ENCODE measurements at regions not wholly inside any gene's neighbourhood (a gene's known extent, or its start where the extent isn't known, plus 50 kb on each side); places are given as distances from the start of the nearest gene placed in this dataset.

DNA sequence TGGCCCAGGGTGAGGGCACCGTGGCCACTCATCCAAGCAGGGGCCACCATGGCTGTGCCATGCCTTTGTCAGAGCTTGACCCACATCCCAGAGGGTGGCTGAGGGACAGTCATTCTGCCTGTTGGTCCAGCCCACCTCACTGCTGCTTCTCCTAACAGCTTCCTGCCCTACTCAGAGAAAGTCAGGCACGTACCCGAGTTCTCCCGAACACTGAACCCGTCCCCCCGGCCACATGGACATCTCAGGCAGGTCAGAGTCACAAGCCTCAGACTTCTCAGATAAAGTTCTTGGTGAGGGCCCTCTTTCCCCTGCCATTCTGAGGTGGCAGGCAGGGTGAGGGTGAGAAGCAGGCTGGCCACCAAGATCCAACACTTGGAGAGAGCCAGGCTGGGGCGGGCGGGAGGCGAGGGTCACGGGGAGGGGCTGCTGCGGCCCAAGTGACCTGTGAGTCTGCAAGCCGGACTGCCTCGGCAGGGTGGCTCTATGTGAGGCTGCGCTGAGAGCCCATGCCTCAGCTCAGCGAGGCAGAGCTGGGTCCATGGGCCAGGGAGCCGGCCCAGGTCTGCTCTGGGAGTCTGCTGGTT, 317.8 kb downstream of the TMEM121 start:
- DNase-seq (ENCODE audit: low spot score): no peak

DNA sequence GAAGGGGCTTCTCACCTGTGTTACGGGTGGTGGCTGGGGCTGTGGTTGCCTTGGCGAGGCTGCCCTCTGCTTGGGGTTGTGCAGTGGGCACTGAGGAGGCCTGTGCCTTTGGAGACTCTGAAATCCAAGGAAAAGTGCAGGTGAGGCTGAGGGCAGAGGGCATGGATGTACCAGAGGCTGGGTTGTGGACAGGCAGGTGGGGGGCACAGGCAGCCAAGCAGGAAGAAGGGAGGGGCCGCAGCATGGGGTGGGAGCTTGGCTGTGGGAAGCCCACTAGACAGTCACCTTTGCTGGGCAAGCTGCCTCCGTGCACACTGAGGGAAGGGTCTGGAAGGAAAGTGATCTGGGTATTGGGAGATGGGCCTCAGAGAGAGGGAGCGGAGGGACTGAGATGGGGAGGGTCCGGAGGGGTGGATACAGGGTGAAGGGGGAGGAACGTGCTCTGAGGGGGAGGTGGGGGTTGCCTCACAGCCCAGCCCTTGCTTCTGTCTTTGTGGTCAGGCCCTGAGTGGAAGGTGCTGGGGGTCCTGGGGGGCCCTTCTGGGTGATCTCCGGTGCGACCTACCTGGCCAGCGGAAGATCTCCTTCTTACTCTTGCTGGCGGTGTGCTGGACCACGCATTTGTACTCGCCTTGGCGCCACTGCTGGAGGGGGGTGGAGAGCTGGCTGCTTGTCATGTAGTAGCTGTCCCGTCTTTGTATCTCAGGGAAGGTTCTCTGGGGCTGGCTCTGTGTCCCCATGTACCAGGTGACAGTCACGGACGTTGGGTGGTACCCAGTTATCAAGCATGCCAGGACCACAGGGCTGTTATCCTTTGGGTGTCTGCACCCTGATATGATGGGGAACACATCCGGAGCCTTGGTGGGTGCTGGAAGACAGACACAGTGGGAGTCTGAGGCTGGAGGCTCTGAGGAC, 318.7 kb downstream of the TMEM121 start:
- no peak for DNase-seq (ENCODE audit: low spot score)

DNA sequence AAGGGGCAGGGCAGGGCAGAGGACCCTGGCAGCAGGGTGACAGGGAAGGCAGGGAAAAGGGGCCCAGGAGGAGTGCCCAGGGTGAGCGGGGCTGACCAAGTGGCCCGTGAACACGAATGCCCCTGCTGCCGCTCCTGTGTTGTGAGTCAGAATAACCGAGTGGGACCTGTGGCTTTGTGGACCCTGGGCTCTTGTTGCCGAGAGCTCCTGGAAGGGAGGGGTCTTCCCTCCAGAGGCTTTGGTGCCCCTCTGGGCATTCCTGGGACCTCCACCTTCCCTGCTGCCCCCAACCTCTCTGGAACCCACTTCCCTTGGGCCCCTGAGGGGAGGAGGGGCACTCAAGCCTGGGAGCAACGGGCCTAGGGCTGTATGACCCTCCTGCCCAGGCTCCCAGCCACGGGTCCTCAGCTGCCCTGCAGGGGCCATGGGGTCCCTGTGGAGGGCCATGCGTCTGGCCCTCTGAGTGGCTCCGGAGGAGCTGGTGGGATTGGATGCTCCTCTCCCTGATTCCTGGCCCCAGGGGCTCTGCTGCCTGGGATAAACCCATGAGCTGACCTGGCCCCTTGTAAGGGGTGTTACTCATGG, 319.4 kb downstream of the TMEM121 start:
- no peak for DNase-seq (ENCODE audit: low spot score)

DNA sequence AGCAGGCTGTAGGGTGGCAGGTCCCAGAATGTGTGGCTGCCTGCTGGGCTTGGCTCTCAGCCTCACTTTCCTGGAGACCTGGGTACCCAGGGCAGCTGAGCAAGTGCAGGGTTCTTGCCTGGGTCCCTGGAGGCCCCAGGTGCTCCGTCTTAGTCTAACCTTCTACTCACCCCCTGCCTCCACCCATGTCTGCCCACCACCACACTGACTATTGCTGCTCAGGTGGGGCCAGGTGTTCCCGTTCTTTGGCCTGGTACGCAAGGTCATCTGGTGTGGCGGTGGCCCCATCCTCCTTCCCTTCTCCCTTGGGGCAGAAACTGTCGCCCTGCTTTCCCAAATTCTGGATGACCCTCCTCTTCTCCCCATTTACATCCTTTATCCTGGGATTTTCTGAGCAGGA, 319.9 kb downstream of the TMEM121 start:
- no peak for DNase-seq (ENCODE audit: low spot score)

DNA sequence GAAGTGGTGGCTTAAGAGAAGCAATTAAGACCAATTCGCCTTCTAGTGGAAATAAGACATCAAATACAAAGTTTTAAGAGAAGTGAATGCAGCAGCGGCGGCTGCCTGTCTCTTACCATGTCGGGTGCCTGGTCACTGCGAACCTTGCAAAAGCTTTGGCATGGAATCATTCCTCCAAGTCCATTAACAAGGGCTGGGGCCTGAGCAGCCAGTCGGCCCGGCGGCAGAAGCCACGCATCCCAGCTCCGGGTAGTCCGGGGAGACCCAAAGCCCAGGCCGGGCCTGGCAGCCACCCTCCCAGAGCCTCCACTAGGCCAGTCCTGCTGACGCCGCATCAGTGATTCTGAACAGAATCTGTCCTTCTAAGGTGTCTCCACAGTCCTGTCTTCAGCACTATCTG, 321.0 kb downstream of the TMEM121 start:
- no peak for DNase-seq (ENCODE audit: low spot score)

DNA sequence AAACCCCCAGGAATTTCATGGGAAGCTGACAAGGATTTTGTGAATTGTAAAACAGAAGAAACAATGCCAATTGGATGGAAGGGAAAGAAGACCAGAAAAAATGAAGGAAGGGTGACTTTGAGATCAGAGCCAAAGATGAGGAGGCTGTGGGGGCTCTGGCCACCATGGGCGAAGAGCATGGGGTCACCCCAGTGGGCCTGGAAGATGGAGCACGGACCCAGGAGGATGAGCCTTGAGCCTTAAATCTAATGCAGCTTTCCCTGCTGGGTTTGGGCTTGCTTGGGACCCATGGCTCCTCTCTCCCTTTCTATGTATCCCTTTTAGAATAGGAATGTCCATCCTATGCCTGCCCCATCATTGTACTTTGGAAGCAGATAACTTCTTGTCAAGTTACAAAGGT, 322.2 kb downstream of the TMEM121 start:
- DNase-seq (ENCODE audit: low spot score): no peak

DNA sequence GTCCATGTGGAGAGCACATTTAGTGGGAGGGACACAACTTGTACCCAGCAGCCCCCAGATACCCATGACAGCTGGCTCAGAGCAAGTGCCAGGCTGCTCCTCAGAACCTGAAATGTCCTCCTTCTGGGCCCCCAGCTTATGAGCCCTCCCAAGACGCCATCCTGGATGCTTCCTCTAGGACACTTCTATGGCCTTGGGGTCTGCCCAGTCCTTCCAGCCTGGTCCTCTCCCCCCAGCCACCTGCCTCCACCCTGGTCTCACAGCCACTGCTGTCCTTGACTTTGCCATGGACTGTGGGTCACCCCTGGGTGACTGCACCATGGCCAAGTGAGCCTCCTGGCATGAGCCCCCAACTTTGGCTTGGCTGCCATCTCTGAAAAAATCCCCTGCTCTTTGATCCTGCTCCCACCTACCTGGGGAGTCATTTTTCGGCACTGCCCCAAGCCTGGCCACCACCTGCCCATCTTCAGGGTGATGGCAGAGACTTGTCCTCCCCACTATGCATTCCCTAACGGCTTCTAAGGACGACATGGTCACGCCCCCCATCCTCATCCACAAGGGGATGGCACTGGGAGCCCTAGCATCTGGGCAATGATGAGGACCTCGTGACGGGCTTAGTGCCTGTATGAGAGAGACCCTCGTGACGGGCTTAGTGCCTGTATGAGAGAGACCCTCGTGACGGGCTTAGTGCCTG, 323.7 kb downstream of the TMEM121 start:
- DNase-seq (ENCODE audit: low spot score): no peak

DNA sequence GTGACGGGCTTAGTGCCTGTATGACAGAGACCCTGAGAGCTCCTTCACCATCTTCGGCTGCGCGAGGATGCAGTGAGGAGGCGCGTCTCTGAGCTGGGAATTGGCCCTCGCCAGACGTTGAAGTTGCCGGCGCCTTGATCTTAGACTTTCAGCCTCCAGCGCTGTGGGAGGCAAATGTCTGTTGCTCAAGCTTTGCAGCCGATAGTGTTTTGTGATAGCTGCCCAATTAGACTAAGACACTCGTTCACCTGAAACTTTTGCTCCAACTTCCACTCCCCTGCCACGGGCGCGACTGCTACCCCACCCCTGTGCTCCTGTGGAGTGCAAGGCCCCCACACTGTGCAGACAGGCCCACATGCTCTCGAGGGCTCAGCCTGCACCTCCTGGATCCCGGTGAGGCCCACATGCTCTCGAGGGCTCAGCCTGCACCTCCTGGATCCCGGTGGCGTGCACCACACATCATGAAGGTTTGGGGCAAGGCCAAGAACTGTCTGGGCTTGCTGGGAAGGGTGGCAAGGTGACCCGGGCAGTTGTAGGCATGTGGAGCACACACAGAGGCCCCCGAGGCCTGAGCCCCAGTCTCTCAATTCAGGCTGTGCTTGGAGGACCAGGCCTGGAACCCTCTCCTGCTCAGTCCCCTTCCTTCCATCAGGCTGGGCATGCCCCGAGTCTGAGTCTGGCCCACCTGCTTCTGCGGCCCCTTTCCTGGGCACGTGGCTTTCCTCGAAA, 324.6 kb downstream of the TMEM121 start:
- DNase-seq (ENCODE audit: low spot score): no peak

DNA sequence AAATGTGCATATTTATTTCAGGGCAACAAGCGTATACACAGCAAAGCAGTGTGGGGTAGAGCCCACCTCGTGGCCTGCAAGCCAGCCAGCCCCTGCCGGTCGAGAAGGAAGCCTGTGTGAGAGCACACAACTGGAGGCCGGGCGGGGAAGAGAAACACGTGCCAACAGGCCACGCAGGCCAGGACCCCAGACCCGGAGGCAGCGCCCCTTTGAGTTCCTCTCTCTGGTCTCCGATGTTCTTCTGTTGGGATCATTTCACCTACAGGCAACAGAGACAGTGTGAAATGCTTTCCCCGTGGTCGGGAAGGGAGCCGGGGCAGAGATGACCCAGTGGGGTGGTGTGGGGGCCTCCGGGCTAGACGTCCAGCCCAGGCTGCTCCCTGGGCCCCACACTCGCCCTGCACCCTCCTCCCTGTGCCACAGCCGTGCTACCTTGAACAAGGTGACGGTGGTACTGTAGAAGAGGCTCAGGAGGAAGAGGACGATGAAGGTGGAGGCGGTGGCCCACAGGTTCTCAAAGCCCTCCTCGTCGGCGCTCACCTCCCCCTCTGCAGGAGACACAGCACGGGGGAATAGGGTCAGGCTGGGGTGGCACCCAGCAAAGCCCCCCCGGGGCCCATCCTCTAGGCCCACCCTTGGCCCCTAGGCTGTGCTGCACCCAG, 325.5 kb downstream of the TMEM121 start:
- DNase-seq (ENCODE audit: low spot score): no peak

DNA sequence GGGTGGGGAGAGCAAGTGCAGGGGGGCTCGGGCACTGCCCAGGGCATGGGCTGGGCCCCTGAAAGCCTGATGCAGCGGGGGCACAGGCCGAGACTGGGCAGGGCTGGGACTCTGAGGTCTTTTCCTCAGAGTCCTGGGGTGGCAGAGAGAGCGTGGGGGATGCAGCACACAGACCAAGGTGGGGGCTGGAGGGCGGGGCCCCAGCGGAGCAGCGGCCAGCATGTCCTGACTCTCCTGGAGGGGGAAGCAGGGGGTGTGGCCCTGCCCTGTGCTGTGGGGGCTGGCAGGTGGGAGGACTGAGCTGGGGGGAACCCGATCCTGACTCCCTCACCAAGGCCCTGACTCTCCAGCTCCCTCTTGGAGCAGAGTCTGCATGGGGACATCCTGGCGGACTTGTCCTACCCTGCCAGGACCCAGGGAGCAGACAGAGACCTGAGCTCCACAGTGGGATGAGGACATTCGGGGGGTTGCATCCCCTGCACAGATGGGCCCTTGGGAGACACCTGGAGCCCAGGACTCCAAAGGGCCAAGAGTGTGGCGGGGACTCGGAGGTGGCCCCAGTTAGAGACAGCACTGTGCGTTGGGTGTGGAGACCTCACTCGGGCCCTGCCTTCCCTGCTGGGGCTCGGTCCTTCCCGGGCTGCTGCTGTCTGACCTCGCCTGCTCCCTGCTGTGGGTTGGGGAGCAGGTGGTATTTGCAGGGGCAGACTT, 326.1 kb downstream of the TMEM121 start:
- no peak for DNase-seq (ENCODE audit: low spot score)

DNA sequence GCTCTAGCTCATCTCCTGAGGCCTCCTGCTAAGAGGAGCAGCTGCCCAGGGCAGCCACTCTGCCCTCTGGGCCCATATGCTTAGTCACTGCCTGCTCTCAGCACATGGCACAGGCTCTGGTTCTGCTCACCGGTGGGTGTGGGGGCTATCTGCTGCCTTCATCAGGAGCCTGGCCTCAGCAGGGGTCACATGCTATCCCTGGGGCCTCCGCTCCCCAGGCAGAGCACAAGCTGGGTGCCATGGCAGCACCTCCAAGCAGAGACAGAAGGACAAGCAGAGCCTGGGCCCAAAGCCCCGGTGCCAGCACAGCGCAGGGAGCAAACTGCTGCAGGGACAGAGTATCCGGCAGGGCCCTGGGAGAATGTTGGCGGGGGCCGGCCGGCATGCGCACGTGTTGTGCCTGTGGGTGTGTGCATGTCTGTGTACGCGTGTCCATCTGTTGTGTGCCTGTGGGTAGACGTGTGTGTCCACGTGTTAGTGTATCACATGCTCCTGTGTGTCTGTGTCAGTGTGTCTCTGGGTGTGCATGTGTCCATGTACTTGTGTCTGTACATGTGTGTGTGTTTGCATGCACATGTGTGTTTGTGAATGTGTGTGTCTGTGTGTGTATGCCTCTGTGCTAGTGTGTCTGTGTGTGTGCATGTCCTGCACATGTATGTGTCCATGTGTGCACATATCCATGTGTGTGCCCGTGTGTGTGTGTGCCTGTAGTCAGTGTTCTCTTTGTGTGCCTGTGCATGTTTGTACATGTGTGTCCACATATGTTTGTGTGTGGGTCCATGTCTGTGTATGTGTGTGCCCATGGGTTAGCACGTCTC, 326.9 kb downstream of the TMEM121 start:
- DNase-seq (ENCODE audit: low spot score): no peak

DNA sequence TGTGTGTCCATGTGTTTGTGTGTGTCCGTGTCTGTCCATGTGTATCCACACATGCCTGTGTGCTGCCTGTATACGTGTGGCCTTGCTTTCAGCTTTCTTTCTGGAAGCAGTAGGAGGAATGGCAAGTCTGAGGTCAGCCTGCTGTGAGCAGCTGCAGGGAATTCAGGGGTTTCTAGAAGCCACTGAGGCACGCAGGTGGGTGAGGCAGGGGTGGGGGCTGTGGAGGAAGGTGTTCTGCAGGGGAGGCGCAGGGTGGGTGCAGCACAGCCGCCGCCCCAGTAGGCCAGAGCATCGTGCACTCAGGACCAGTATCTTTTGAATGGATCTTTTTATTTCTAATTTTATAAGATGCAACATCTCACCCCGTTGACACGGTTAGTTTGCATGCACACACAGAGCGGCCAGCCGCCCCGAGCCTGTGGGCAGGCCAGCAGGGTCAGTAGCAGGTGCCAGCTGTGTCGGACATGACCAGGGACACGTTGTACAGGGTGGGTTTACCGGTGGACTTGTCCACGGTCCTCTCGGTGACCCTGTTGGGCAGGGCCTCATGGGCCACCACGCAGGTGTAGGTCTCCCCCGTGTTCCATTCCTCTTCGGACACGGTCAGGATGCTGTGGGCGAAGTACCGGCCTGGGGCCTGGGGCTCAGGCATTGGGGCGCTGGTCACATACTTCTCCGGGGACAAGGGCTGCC, 327.7 kb downstream of the TMEM121 start:
- no peak for DNase-seq (ENCODE audit: low spot score)

DNA sequence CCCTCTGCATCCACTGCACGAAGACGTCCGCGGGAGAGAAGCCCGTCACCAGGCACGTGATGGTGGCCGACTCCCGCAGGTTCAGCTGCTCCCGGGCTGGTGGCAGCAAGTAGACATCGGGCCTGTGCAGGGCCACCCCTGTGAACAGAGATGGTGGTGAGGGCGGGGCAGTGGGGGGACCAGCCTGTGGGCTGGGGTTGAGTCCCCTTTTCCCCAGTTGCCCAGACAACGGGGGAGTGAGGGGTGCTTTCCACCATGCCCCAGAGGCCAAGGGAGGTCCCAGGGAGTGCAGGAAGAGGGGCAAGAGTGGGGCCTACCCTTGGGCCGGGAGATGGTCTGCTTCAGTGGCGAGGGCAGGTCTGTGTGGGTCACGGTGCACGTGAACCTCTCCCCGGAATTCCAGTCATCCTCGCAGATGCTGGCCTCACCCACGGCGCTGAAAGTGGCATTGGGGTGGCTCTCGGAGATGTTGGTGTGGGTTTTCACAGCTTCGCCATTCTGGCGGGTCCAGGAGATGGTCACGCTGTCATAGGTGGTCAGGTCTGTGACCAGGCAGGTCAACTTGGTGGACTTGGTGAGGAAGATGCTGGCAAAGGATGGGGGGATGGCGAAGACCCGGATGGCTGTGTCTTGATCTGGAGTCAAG, 328.3 kb downstream of the TMEM121 start:
- no peak for DNase-seq (ENCODE audit: low spot score)

DNA sequence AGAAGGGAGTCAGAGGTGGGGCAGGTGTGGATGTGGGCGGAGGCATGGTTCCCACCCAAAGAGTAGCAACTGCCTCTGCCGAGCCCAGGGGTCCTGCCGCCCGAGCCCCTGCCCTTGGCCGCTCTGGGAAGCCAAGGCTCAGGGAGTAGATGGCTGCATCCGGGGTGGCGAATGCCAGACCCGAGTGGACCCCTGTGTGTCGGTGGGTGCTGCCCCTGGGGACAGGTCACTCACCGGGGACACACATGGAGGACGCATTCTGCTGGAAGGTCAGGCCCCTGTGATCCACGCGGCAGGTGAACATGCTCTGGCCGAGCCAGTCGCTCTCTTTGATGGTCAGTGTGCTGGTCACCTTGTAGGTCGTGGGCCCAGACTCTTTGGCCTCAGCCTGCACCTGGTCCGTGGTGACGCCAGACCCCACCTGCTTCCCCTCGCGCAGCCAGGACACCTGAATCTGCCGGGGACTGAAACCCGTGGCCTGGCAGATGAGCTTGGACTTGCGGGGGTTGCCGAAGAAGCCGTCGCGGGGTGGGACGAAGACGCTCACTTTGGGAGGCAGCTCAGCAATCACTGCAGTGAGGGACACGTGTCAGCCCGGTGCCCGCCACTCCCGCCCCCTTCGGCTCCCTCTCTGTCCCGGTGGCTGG, 329.0 kb downstream of the TMEM121 start:
- no peak for DNase-seq (ENCODE audit: low spot score)

DNA sequence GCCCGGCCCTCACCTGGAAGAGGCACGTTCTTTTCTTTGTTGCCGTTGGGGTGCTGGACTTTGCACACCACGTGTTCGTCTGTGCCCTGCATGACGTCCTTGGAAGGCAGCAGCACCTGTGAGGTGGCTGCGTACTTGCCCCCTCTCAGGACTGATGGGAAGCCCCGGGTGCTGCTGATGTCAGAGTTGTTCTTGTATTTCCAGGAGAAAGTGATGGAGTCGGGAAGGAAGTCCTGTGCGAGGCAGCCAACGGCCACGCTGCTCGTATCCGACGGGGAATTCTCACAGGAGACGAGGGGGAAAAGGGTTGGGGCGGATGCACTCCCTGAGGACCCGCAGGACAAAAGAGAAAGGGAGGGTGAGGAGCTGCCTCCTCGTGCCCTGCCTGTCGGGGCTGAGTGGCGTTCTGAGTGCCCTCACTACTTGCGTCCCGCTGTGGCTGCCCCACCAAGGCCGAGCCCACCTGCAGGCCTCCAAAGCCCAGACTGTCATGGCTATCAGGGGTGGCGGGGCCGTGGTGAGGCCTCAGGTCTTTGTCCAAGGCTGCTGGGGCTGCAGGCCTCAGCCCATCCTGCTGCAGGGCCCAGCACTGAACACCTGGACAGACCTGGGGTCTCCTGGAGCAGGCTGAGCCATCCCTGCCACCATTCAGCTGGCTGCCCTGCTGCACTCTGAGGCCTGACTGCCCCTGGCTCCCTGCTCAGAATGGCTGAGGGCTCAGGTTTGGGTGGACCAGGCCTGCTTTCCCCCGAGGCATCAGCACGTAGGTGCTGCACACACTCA, 329.7 kb downstream of the TMEM121 start:
- DNase-seq (ENCODE audit: low spot score): no peak

DNA sequence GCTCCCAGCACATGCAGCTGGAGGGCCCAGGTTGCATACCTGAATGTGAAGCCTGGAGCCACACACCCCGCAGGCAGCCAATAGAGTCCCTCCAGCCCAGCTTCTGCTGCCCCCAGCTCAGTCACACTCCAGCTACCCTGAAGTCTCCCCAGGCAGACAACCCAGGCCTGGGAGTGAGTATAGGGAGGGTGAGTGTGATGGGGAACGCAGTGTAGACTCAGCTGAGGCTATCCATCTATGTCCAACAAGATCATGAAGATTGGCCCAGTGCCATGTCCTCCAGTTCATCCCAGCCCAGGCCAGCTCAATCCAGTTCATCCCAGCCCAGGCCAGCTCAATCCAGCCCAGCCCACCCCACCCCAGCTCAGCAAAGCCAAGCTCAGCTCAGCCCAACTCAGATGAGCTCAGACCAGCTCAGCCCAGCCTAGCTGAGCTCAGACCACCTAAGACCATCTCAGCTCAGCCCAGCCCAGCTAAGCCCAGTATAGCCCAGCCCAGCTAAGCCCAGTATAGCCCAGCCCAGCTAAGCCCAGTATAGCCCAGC, 330.4 kb downstream of the TMEM121 start:
- no peak for DNase-seq (ENCODE audit: low spot score)

DNA sequence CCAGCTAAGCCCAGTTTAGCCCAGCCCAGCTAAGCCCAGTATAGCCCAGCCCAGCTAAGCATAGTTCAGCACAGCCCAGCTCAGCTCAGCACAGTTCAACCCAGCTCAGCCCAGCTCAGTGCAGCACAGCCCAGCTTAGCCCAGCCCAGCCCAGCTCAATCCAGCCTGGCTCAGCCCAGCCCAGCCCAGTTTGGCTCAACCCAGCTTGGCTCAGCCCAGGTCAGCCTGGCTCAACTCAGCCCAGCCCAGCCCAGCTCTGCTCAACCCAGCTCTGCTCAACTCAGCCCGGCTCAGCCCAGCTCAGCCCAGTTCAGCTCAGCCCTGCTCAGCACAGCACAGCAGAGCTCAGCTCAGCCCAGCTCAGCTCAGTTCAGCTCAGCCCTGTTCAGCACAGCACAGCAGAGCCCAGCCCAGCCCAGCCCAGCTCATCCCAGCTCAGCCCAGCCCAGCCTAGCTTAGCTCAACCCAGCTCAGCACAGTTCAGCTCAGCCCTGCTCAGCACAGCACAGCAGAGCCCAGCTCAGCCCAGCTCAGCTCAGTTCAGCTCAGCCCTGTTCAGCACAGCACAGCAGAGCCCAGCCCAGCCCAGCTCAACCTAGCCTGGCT, 330.9 kb downstream of the TMEM121 start:
- no peak for DNase-seq (ENCODE audit: low spot score)

All from Ammon's horn (tissue), 1 donor.